ENCODE measurements at regions not wholly inside any gene's neighbourhood (a gene's known extent, or its start where the extent isn't known, plus 50 kb on each side); places are given as distances from the start of the nearest gene placed in this dataset.

GRCh38 chr13:62290542-62290941, 874.9 kb upstream of the PCDH20 start:
- no peak for DNase-seq

GRCh38 chr13:62287764-62288163, 872.1 kb upstream of the PCDH20 start:
- DNase-seq, result no peak

GRCh38 chr13:62280590-62280989, 864.9 kb upstream of the PCDH20 start:
- DNase-seq, result no peak

- no peak for DNase-seq
These were observed 862.6 kb upstream of the PCDH20 start for GRCh38 chr13:62278271-62278670.

GRCh38 chr13:62251734-62252133, 836.1 kb upstream of the PCDH20 start:
- DNase-seq, result no peak

- no peak for DNase-seq
These were observed 835.0 kb upstream of the PCDH20 start for GRCh38 chr13:62250501-62251201.

GRCh38 chr13:62246581-62246980, 830.9 kb upstream of the PCDH20 start:
- DNase-seq, result no peak

GRCh38 chr13:62243106-62243505, 827.5 kb upstream of the PCDH20 start:
- no peak for DNase-seq

GRCh38 chr13:62234780-62235440, 819.3 kb upstream of the PCDH20 start:
- DNase-seq, result no peak

- no peak for DNase-seq
These were observed 795.3 kb upstream of the PCDH20 start for GRCh38 chr13:62210951-62211350.

- no peak for DNase-seq
These were observed 793.9 kb upstream of the PCDH20 start for GRCh38 chr13:62209529-62209928.

- DNase-seq, result no peak
These were observed 791.7 kb upstream of the PCDH20 start for GRCh38 chr13:62207388-62207787.

- DNase-seq, result no peak
These were observed 790.5 kb upstream of the PCDH20 start for GRCh38 chr13:62206165-62206564.

- no peak for DNase-seq
These were observed 789.6 kb upstream of the PCDH20 start for GRCh38 chr13:62205273-62205672.

- DNase-seq, result no peak
These were observed 778.7 kb upstream of the PCDH20 start for GRCh38 chr13:62194371-62194770.

GRCh38 chr13:62193919-62194318, 778.3 kb upstream of the PCDH20 start:
- DNase-seq, result no peak

GRCh38 chr13:62185631-62186255, 770.1 kb upstream of the PCDH20 start:
- no peak for DNase-seq

- no peak for DNase-seq
These were observed 760.4 kb upstream of the PCDH20 start for GRCh38 chr13:62176051-62176450.

GRCh38 chr13:62173958-62174357, 758.3 kb upstream of the PCDH20 start:
- DNase-seq, result no peak

GRCh38 chr13:62171697-62172096, 756.0 kb upstream of the PCDH20 start:
- no peak for DNase-seq

GRCh38 chr13:62168891-62169290, 753.2 kb upstream of the PCDH20 start:
- DNase-seq, result no peak

- DNase-seq, result no peak
These were observed 752.1 kb upstream of the PCDH20 start for GRCh38 chr13:62167650-62168172.

- DNase-seq, result no peak
These were observed 747.2 kb upstream of the PCDH20 start for GRCh38 chr13:62162860-62163259.

Data from nucleus accumbens (tissue), 56 donors.